CD4-positive, alpha-beta T cell (primary cell): ENCODE measurements at regions not wholly inside any gene's neighbourhood (a gene's known extent, or its start where the extent isn't known, plus 50 kb on each side); places are given as distances from the start of the nearest gene placed in this dataset.
"Not testable (repeated sequence)": the region's sequence is repeated elsewhere in the genome, so short reads cannot be mapped to it uniquely, and the experiment has no call there.

Experiments
- ATAC-seq: fragments of 200-7000 bp; cut with Tn5 transposase; one replicate; pipeline ENCODE4 v1.10.0; 2022; ENCODE audit warnings: mild to moderate bottlenecking; ENCODE audit not compliant: poor library complexity
- CTCF ChIA-PET: fragments of 350-600 bp; sonication (Branson Sonifier 250); formaldehyde crosslinking; loops from one replicate; lab custom pipeline; 2021; ENCODE audit warnings: antibody characterized with exemption, inconsistent platforms; lab: Charles Lee
- POLR2A ChIA-PET: fragments of 350-600 bp; sonication (Branson Sonifier 250); formaldehyde crosslinking; loops from one replicate; lab custom pipeline; 2021; ENCODE audit warnings: antibody characterized with exemption, inconsistent platforms; lab: Charles Lee
- DNase-seq, 14 experiments: peaks; one replicate each; pipeline ENCODE4 v3.0.0-alpha.2; 2013 to 2020; ENCODE audit warnings: mixed read lengths in 2 of 14
- H3K27ac ChIP-seq, 2 donors: one replicate each; pipeline versions ENCODE4 v1.5.1 to v1.7.0; 2013; ENCODE audit warnings: low read length in 2 of 2, low read depth in 1 of 2, mild to moderate bottlenecking in 1 of 2
- H3K27me3 ChIP-seq, 2 experiments: 1 replicate in 1 of 2; 2 replicates in 1 of 2; pipeline versions ENCODE4 v1.6.1 to v1.7.0; 2013; ENCODE audit warnings: low read length in 2 of 2, control low read depth in 1 of 2, mild to moderate bottlenecking in 1 of 2, moderate library complexity in 1 of 2; ENCODE audit not compliant: insufficient read depth in 2 of 2, control insufficient read depth in 1 of 2
- H3K36me3 ChIP-seq: one replicate; pipeline ENCODE4 v1.6.1; 2013; ENCODE audit warnings: low read length, control low read depth; ENCODE audit not compliant: insufficient read depth
- H3K4me1 ChIP-seq: one replicate; pipeline ENCODE4 v1.6.1; 2013; ENCODE audit warnings: low read length, control low read depth; ENCODE audit not compliant: insufficient read depth
- H3K4me3 ChIP-seq: one replicate; pipeline ENCODE4 v1.5.1; 2013; ENCODE audit warnings: mild to moderate bottlenecking, low read length, moderate library complexity
- H3K9me3 ChIP-seq, 2 experiments: 1 replicate in 1 of 2; 2 replicates in 1 of 2; pipeline versions ENCODE4 v1.6.1 to v1.7.0; 2013; ENCODE audit warnings: low read length in 2 of 2, mild to moderate bottlenecking in 2 of 2, control low read depth in 1 of 2, moderate library complexity in 1 of 2; ENCODE audit not compliant: control insufficient read depth in 1 of 2, insufficient read depth in 1 of 2
- H3K27ac Mint-ChIP-seq: one replicate; pipeline ENCODE4 v1.8.0; 2020; ENCODE audit warnings: mixed read lengths
- H3K27me3 Mint-ChIP-seq: one replicate; pipeline ENCODE4 v1.8.0; 2021; ENCODE audit warnings: mixed read lengths
- H3K36me3 Mint-ChIP-seq: one replicate; pipeline ENCODE4 v1.8.0; 2021; ENCODE audit warnings: low read depth, mixed read lengths
- H3K4me1 Mint-ChIP-seq: one replicate; pipeline ENCODE4 v1.8.0; 2021; ENCODE audit warnings: low read depth, mixed read lengths
- H3K4me3 Mint-ChIP-seq: one replicate; pipeline ENCODE4 v1.8.0; 2020; ENCODE audit warnings: mild to moderate bottlenecking, mixed read lengths
- H3K9me3 Mint-ChIP-seq: one replicate; pipeline ENCODE4 v1.8.0; 2020; ENCODE audit warnings: mixed read lengths
- CTCF ChIP-seq: fragments of 200-600 bp; IDR thresholded peaks from one replicate; pipeline ENCODE4 v1.8.0; 2022; ENCODE audit warnings: antibody characterized with exemption, mild to moderate bottlenecking
- intact Hi-C, 2 experiments: fragments of 100-400 bp; cut with DNase I in 1 of 2; cut with micrococcal nuclease in 1 of 2; formaldehyde crosslinking; loops; one replicate each; pipeline versions ENCODE4 v1.15.1 to v1.9.0; 2023 to 2025; cut with DNase I, micrococcal nuclease

GRCh38 chr7:68192941-68193340 is 1196.3 kb downstream of the TYW1 start:
- Histone ChIP-seq H3K27me3 (no peaks in the 10 kb centered on the region), H3K36me3 (no peaks in the 10 kb centered on the region), H3K9me3 (peaks cover 0 to 31% of the 10 kb centered on the region in 2 experiments), H3K27ac (no peak overlapping the region), H3K4me1 (no peaks in the 10 kb centered on the region), H3K4me3 (no peak overlapping the region)
- Mint-ChIP-seq H3K9me3 (peaks cover 14% of the 10 kb centered on the region), H3K4me3 (no peak overlapping the region), H3K36me3 (no peaks in the 10 kb centered on the region), H3K4me1 (no peaks in the 10 kb centered on the region), H3K27me3 (no peaks in the 10 kb centered on the region), H3K27ac (no peak overlapping the region)
- ATAC-seq, result no peak
- ChIA-PET POLR2A (no interaction called here), CTCF (no interaction called here)
- intact Hi-C loops, result no loop called here
- TF ChIP-seq CTCF, result no peak
- DNase-seq, result no peak

- CTCF ChIA-PET, result not testable (repeated sequence)
Measured at GRCh38 chr7:68195642-68196041, 1199.0 kb downstream of the TYW1 start.

DNA sequence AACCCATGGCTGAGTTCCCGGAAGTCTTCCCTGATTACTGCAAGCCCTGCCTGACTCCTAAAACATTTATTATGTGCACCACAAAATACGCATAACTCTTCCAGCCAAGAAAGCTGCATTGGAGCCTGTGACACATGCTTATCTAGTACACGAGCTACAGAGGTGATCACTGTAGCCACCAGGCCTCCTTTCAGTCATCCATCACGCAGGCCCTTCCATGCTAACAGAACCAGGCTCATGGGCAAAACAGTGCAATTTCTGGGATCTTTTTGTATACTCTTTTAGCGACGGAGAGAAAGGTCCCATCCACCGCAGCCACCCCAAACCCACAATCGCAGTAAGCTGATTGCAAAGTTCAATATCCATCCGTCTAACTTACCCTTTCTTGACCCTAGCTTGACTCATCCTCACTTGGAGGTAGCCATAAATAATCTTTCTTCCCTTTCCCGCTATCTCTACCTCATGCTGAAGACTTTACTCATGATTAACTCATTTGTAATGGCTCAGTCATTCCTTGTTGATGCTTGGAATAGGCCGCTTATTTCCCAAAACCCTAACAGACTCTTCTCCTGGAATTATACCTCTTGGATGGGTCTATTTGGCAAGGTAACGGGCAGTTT is 1203.5 kb downstream of the TYW1 start:
- H3K4me3 ChIP-seq, result no peak overlapping the region
- Mint-ChIP-seq H3K27me3 (no peaks in the 10 kb centered on the region), H3K27ac (no peak overlapping the region), H3K4me1 (no peaks in the 10 kb centered on the region), H3K9me3 (peaks cover 14% of the 10 kb centered on the region), H3K4me3 (no peak overlapping the region), H3K36me3 (no peaks in the 10 kb centered on the region)
- no peaks in the 10 kb centered on the region for H3K4me1 ChIP-seq
- no peaks in the 10 kb centered on the region for H3K36me3 ChIP-seq
- no peak for ATAC-seq
- DNase-seq, result no peak
- intact Hi-C loops, result no loop called here
- peaks cover 0 to 13% of the 10 kb centered on the region in 2 experiments for H3K9me3 ChIP-seq
- no peaks in the 10 kb centered on the region for H3K27me3 ChIP-seq
- ChIA-PET CTCF (no interaction called here), POLR2A (no interaction called here)
- no peak overlapping the region for H3K27ac ChIP-seq
- TF ChIP-seq CTCF, result no peak

More at GRCh38 chr7:68195642-68196041, 1199.0 kb downstream of the TYW1 start:
- H3K27ac ChIP-seq, ATAC-seq, H3K27me3 ChIP-seq, POLR2A ChIA-PET, H3K27me3 Mint-ChIP-seq, DNase-seq, H3K27ac Mint-ChIP-seq, H3K36me3 Mint-ChIP-seq, H3K36me3 ChIP-seq, intact Hi-C loops, H3K4me3 Mint-ChIP-seq, H3K4me1 ChIP-seq, H3K4me1 Mint-ChIP-seq, H3K4me3 ChIP-seq: not testable (repeated sequence)
- peaks cover 17% of the 10 kb centered on the region for H3K9me3 Mint-ChIP-seq
- peaks cover 0 to 20% of the 10 kb centered on the region in 2 experiments for H3K9me3 ChIP-seq

- no peaks in the 10 kb centered on the region for H3K27me3 Mint-ChIP-seq
- intact Hi-C loops, result no loop called here
- no peaks in the 10 kb centered on the region for H3K4me1 ChIP-seq
Measured at GRCh38 chr7:68203251-68203650, 1206.6 kb downstream of the TYW1 start.

More at GRCh38 chr7:68203251-68203650, 1206.6 kb downstream of the TYW1 start:
- POLR2A ChIA-PET, result no interaction called here
- DNase-seq (no peak), ATAC-seq (no peak)
- Histone ChIP-seq H3K4me3 (no peak overlapping the region), H3K27ac (no peak overlapping the region), H3K9me3 (peaks cover 0 to 30% of the 10 kb centered on the region in 2 experiments), H3K27me3 (no peaks in the 10 kb centered on the region), H3K36me3 (no peaks in the 10 kb centered on the region)
- no peak overlapping the region for H3K27ac Mint-ChIP-seq
- no peaks in the 10 kb centered on the region for H3K36me3 Mint-ChIP-seq
- no peak overlapping the region for H3K4me3 Mint-ChIP-seq
- no peak for TF ChIP-seq CTCF
- H3K4me1 Mint-ChIP-seq, result no peaks in the 10 kb centered on the region
- CTCF ChIA-PET, result no interaction called here
- H3K9me3 Mint-ChIP-seq, result peaks cover 9% of the 10 kb centered on the region
